HG03575 (cell line): ENCODE measurements at regions not wholly inside any gene's neighbourhood (a gene's known extent, or its start where the extent isn't known, plus 50 kb on each side); places are given as distances from the start of the nearest gene placed in this dataset.
"Not testable (repeated sequence)": the region's sequence is repeated elsewhere in the genome, so short reads cannot be mapped to it uniquely, and the experiment has no call there.

Experiments
- ATAC-seq: cut with Tn5 transposase; IDR thresholded peaks from one replicate; pipeline ENCODE4 v1.9.1; 2021; ENCODE audit not compliant: unreplicated experiment, insufficient number of reproducible peaks, low FRiP score; ENCODE audit errors: extremely low read depth

- no peak for ATAC-seq
Observed at GRCh38 chr5:99441235-99441634, 512.4 kb upstream of the CHD1 start.

GRCh38 chr5:99438619-99439018, 509.8 kb upstream of the CHD1 start:
- ATAC-seq: no peak

DNA sequence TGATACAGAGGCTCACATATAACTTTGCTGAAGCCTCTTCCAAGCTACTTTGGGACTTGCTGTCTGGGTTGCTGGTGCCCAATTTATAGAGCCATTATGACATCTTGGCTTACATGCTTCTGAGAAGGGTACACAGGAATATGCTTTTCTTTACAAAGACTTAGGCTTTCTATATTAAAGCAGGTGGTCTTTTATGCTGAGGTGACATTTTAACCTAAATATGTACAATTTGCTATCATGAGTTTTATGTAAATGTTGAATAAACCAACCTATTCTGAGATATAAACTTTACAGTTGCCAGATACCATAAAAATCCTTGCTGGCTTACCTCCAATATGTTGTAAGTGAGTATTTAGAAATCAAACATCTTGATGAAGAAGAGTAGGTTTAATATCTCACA, 509.2 kb upstream of the CHD1 start:
- no peak for ATAC-seq

GRCh38 chr5:99423396-99423795, 494.6 kb upstream of the CHD1 start:
- not testable (repeated sequence) for ATAC-seq

GRCh38 chr5:99418640-99419039, 489.8 kb upstream of the CHD1 start:
- not testable (repeated sequence) for ATAC-seq

DNA sequence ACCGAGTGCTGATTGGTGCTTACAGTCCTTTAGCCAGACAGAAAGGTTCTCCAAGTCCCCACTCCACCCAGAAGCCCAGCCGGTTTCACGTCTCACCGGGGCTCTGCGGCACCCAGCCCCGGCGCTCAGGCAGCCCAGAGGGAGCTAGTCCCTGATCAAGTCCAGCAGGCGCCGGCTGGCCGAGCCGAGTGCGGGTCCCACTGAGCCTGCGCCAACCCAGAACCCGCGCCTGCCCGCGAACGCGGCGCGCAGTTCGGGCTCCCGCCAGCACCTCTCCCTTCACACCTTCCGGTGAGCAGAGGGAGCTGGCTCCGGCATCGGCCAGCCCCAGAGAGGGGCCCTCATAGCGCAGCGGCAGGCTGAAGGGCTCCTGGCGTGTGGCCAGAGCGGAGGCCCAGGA, 481.6 kb upstream of the CHD1 start:
- not testable (repeated sequence) for ATAC-seq

DNA sequence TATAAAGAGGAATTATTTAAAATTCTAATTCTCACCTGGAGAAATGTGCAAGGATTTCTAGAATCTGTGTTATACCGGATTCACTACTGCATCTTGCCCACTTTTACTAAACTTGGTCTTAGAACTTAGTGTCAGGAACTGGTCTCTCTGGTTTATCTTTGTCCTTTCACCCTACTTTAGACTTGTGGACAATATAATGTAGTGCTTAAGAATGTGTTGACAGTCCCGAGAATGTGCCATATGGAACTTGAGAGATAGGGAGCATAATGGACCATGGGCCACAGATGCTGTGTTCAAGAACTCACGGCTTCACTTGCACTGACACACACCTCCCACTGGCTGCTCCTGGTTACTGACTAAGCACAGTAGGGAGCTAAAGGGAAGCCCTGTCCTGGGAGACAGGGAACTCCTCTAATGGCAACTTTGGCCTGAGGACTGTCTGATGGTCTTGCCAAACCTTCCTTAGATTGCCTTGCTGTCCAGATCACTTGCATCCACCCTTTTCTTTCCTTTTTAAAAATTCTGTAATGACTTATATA, 476.0 kb upstream of the CHD1 start:
- not testable (repeated sequence) for ATAC-seq

DNA sequence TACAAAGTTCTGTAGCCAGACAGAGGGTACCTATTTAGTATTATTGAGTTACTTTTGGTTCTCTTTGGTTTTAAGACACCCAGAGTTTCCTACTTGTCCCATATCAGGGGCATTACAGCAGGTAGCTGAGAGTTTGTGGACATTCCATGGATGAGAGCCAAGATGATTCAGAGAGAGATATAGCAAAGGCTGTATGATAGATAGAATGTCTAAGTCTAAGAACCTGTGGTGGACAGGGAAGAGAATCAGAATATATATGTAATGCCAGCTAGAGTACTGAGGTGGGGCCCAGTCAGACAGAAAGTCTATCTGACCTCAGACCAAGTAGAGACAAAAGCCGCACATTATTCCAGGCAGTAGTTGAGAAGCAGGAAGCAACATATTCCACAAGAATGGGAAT, 471.8 kb upstream of the CHD1 start:
- not testable (repeated sequence) for ATAC-seq

DNA sequence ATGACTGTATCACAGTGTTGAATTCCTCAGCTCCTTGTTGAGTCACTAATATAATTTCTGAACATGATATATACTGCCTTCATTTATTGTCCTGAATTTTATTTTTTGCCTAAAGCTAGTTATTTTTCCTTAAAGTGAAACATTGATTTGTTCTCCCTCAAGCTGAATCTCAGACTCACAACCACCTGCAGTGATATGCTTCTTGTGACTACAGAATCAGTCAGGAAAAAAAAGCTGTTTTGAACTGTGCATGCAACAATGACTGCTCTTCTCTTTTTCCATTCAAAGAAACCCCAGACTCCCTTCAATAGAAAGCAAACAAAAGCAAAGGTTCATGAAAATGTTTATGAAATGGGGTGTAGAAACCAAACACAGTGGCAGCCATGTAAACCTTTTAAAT, 470.2 kb upstream of the CHD1 start:
- ATAC-seq: no peak

DNA sequence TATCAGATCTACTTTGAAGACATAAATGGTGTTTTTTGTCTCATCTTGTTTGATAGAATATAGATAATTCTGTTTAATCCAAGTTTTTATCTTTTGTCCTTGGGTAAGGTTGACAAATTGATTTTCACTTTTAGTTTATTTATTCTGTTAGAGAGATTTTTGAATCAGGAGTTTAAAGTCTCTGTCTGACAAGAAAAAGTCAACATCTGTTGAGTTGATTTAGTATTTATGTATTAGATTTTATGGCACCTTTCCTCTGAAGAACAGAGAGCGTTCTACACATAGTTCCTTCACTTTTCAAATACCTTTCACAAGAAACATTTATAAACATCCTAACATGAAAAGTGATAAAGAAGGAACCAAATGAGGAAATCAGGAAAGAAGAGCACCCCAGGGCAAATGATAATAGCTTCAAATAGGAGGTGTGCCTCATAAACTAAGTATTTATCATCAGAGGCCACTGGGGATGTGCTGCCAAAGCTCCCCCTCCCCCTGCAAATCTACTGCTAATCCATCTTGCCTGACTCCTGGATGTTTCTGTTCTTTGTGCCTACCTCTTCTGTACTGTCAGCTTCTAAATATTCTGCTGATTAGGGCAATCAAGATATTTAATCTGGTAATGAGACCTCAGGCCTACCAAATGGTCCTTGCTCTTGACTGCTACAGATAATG, 457.7 kb upstream of the CHD1 start:
- no peak for ATAC-seq

GRCh38 chr5:99379187-99379586, 450.4 kb upstream of the CHD1 start:
- no peak for ATAC-seq

GRCh38 chr5:99378443-99378842, 449.6 kb upstream of the CHD1 start:
- no peak for ATAC-seq

DNA sequence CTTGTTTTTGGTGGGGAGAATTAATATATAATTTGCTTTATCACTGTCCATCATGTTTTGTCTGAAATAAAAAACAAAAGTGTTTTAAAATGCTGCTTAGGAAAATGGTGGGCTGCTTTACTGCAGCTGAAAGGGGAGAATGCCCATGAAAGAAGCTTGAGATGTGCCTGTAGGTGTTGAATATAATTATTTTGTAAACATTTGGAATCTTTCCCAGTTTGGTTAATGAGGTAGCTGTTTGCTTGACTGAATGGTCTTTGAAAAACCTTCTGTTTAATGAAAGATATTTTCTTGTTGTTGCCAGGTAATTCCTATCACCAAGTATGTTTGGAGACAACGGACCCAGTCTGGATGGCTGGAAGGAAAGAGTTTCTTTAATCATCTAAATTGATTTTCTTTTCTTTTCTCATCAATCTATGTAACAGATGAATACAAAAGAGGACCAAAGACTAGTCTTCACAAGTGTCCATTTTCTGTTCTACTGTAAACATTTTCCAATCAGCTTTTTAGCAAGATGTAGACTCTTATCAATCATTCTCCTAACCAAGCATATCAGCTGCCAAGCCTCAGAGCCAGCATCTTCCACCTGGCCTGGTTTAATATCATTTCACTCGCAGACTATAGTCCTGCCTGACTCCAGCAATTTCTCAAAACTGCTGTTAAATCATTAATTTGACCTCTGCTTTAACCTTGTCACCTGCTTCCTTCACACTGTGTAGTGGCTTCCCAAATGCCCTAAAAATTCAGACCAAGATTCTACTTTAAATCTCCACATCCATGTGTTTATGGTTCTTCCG, 441.2 kb upstream of the CHD1 start:
- no peak for ATAC-seq

DNA sequence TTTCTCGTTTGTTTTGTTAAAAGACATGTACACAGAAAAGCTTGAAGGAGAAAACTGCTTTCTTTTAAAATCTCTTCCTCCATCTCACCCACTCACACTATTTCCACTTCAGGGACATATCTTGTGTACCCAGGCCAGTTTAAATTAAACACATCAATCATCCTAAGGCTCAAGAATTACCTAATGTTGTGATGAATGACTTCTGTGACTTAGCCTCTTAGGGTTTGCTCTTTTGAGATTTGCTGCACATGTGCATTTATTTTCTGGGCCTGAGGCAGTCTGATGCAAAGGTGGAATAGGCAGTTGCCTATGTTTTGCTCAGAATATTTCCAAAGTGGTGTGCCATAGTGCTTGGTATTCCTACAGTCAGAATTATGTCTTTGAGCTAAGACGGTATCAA, 439.9 kb upstream of the CHD1 start:
- no peak for ATAC-seq

GRCh38 chr5:99355881-99356280, 427.1 kb upstream of the CHD1 start:
- ATAC-seq: no peak

DNA sequence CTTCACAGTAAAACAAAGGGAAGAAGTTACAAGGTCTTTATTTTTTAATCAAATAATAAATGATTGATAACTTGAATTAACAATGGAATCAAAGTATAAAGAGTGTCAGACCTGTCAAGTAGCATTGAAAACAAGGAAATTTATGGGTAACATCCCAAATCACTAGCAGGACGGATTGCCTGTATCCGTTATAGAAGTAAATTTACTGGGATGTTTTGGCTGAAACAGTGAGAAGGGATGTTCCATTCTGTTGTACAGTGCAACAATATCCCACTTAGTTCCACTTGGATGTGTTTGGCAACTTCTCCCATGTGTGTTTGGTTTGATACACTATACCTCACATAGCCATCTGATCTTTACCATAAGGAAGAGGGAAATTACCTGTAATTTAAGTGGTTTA, 421.0 kb upstream of the CHD1 start:
- no peak for ATAC-seq

DNA sequence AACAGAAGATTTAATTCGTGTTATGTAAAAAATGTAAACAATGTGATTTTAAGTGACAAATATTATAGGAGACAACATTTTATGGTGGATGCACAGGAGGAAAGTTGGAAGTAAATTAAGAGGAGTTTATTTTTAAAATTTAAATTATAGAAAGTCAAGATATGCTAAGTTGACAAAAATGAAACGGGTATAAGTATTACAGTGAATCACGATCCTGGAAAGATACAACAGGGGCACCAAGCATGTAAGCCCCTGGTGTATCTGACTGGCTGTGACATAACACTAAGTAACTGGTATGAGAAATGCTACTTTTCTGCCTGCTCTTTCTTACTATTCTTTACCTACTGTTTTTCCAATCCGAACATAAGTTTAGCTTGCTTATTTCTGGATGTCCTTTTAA, 419.8 kb upstream of the CHD1 start:
- no peak for ATAC-seq

DNA sequence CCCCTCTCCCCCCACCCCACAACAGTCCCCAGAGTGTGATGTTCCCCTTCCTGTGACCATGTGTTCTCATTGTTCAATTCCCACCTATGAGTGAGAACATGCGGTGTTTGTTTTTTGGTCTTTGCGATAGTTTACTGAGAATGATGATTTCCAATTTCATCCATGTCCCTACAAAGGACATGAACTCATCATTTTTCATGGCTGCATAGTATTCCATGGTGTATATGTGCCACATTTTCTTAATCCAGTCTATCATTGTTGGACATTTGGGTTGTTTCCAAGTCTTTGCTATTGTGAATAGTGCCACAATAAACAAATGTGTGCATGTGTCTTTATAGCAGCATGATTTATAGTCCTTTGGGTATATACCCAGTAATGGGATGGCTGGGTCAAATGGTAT, 411.0 kb upstream of the CHD1 start:
- not testable (repeated sequence) for ATAC-seq

GRCh38 chr5:99334936-99335335, 406.1 kb upstream of the CHD1 start:
- ATAC-seq: no peak

DNA sequence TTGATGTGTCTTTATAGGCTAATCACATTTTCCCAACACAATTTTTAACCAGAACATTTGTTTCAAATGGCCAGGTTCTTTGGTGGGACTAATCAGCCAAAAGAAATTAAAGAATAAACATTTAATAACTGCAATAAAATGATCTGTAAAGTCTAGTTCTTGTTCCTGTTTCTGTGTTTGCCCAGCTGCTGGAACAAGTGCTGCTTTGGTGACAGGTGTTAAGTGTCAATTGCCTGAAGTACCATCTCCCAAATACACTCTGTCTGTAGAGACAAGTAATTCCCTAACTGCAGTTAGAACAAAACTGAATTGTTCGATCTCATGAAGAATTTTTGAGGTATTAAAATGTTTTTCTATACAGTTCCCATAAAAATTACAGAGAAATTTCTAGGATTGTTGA, 402.3 kb upstream of the CHD1 start:
- ATAC-seq: no peak
